Dedifferentiated amniotic fluid mesenchymal stem cell (primary cell): ENCODE measurements at regions not wholly inside any gene's neighbourhood (a gene's known extent, or its start where the extent isn't known, plus 50 kb on each side); places are given as distances from the start of the nearest gene placed in this dataset.
"Not testable (repeated sequence)": the region's sequence is repeated elsewhere in the genome, so short reads cannot be mapped to it uniquely, and the experiment has no call there.

Source experiments
- DNase-seq: peaks from one replicate; pipeline ENCODE4 v3.0.0-alpha.2; 2016; ENCODE audit errors: extremely low spot score

DNA sequence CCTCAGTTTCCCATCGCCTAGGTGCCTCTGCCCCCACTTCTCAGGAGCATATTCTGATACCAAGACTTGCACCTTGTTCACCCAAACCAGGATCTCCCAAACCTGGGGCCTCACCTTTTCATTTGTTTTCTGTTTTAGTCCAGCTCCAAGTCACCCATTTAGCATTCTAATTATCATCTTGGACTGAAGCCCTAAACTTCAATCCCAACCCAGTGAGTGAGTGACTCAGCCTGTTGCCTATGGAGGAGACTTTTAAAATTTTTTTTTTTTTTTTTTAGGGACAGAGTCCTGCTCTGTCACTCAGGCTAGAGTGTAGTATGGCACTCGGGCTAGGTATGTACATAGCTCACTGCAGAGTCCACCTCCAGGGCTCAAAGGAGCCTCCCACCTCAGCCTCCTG lies 378.9 kb upstream of the AUTS2 start:
- DNase-seq, result no peak

DNA sequence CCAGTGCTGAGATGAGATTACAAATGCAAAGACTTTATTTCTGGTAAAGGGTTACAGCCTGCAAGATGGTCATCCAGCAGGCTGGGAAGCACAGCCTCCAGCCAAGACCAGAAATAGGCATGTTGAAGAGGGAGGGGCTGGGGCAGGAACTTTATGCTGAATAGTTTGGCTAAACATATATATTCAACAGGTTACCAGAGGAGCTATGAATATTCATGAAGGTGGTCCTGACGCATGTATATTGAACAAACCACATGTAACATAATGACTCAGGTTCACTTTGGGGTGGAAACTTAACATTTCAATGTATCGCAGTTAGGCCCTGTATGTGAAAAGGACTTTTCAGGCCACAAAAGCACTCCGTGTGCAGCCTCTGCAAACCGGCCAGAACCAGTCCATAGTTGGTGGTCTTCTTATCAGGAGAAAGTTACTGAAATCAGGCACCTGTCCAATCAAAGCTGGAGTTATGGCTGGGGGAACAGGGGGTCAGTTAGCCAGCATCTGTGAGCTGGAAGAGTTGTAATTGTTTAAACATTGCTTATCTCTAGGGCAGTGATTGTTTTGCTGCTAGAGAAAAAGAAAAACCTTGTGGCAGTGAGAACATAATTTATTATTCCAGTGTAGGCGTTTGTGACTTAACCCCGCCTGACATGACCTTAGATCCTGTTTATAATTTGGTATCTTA lies 372.9 kb upstream of the AUTS2 start:
- no peak for DNase-seq

DNA sequence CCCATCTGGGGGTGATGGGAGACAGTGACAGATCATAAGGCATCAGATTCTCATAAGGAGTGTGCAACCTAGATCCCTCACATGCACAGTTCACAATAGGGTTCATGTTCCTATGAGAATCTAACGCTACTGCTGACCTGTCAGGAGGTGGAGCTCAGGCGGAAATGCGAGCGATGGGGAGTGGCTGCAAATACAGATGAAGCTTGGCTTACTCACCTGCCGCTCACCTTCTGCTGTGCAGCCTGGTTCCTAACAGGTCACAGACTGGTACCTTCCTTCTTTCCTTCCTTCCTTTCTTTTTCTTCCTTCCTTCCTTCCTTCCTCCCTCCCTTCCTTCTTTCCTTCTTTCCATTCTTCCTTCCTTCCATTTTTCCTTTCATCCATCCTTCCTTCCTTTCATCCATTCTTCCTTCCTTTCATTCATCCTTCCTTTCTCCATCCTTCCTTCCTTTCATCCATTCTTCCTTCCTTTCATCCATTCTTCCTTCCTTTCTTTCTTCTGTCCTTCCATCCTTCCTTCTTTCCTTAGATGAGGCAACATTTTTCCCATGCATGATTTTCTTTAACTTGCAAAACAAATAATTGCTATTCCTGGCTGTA lies 370.0 kb upstream of the AUTS2 start:
- no peak for DNase-seq

DNA sequence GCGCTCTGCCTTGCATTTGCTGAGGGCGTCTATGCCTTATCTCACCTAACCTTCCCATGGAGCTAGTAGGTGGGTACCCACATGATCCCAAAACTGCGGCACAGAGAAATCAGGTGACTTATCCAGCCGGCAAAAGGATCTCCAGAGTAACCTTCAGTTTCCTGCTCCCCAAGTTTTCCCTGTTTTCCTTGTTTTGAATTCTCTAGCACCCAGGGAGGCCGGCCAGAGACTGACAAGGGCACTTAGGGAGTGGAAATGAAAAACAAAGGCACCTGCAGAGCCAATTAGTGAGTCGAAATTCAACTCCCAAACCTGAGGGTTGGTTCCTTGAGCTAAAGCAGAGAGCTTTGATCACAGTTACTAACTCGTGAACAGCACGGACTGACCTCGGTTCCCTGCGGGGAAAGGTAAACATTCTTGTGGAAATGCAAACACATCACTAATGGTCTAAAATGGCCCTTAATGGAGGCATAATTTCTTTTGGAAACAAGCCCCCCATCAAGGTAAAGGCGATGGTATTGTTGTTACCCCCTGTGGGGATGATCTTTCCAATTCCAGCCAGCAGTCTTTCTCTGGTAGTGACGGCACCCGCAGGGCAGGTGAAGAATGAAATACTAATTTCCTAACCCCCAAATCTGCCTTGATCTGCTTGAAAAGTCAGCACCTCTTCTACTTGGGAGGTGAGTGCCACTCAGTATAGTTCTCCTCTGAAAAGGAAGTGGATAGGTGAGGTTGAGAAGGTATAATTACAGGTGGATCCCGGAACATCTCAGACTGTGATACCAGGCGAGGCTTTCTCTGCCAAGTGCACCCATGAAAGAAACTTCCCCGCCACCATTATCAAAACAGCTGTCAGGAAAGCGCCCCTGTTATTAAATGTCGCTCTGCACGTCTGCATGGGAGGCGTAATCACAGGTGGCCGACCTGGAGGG lies 365.6 kb upstream of the AUTS2 start:
- DNase-seq, result no peak

DNA sequence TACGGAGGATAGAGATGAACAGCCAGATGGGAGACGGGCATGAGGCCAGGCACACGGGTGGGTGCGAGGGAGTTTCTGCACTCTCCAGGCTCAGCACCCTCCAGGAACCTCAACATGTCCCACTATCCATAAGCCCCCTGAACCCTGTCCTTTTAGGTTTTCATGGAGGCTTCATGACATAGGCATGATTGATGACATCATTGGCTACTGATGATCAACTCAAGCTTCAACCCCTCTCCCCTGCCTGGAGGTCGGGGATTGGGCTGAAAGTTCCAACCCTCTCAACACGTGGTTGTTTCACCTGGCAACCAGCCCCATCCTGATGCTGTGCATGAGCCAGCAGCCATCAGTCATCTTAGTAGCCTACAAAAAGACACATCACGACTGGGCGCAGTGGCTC lies 360.7 kb upstream of the AUTS2 start:
- DNase-seq, result no peak

DNA sequence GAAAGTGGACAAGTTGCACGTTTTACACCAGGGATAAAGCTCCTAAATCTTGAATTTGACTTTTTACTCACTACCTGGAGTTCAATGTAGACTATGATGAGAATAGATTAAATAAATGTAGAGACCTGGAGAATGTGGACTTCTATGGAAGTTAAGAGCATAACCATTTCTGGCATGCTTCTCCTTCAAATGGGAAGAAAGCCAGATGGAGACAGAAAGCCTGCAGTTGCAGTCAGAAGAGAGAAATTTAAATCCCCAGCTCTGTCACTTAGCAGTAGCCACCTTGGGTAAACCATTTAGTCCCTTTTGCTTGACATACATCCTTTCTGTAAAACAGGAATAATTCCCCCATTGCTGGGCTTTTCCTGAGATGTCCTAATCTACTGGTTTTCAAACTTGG lies 355.3 kb upstream of the AUTS2 start:
- DNase-seq, result no peak

DNA sequence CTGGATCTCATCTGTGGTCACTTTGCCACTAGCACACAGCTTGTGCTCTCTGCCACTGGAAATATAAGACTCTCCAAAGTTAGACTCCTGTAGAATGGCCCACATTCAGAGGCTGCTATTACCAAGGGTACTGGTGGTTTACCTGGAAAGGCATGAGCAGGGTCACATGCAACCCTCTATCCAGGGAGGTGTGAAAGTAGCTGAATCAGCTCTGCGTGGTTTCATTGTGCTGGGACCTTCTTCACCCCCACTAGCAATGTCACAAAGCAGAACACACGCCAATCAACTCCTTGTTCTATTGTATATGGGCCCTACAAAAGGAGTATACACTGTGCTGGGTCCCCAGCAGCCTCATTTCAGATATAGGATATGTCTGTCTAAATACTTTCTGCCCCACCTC lies 353.6 kb upstream of the AUTS2 start:
- no peak for DNase-seq

DNA sequence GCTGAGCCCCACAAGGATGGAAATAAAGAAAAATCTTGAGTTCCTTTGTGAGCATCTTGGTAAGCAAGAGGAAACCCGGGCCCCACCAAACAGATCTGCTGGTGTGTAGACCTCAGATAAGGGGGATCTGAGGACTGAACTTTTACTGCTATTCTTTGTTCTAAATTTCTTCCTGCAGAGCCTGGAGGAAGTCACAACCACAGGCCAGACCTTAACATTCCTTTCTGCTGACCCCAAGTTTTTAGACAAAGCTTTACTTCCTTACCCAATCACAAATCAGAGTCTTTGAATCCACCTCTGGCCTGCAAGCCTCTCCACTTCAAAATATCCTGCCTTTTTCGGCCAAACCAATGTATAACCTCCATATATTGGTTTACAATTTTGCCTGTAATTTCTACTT lies 352.6 kb upstream of the AUTS2 start:
- DNase-seq, result no peak

DNA sequence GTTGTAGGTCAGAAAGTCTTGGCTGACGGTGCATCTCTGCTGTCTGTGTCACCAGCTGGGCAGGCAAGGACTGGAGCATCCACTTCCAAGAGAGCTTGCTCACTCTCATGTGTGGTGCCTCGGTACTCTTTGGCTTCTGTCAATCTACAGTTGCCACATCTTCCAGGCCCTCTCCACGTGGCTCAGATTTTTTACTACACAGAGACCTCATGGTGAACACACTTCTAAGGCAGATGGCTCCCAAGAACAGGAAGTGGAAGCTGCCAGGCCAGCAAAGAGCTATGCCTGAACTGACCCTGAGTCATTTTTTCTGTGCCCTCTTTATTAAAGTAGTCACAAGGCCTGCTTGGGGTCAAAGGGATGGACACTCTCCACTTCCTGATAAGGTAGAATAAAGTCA lies 351.5 kb upstream of the AUTS2 start:
- no peak for DNase-seq

DNA sequence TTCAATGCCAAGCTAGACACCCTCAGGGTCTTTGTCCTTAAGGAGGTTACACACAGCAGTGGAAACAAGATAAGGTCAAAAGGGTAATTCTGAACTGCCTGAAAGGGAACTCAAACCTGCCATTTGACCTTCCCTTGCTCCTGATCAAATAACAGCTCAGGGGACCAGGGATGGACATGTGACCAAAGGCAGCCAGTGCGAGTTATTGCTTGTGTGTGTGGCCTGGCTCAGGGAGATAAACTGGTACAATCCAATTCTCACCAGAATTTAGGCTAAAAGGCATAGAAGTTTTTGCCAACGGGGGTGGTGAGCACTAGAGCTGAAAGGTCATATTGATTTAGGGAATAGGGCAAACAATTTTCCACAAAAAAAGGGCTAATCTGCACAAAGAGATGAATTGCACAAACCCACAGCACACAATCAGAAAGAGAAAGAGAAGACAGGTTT lies 349.9 kb upstream of the AUTS2 start:
- DNase-seq, result not testable (repeated sequence)

DNA sequence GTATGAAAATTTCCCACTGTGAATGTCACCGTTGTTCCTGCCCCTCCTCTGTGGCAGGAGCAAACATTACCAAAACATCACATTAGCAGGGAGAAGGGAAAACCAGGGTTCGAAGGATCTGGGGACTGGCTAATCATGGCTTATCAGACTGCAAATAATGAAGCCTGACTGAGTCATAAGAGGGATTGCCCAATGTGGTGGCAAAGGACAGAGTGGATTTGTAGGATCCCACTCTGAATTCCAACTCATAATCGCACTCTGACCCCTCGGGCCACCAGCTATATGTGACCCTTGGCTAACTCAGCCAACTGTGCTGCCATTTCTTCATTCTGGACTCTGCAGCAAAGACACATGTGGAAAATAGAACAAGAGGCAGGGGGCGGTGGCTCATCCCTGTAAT lies 347.3 kb upstream of the AUTS2 start:
- no peak for DNase-seq

DNA sequence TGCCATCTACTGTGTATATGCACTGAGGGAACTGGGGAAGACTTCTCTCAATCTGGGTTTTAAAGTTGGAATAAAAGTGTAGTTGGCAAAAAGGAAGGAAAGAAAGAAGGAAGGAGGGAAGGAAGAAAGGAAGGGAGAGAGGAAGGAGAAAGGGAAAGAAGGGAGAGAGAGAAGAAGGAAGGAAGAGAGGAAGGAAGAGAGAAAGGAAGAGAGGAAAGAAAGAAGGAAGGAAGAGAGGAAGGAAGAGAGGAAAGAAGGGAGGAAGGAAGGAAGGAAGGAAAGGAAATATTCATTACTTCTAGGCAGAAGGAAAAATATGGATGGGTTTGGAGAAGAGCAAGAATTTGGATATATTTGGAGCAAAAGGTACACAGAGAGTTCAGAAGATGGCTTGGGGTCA lies 343.6 kb upstream of the AUTS2 start:
- no peak for DNase-seq

DNA sequence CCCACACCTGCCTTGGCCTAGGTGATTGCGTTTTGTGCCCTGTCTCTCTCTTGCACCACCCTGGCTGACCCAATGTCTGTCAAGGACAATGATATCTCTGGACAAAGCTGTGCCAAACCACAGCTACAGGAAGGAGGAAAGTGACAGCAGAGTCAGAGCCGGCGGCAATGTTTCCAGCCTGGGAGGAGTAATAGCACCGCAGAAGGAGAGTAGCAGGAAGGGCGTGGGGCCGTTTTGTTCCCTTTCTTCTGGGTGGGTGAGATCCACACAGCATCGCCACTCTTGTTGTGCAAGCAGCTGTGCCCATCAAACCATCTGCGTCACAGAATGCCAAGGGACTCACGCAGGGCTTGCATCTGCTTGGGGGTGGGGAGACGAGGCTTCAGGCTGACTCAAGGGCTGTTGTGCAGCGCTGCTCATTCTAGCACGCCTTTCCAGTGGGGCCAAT lies 341.6 kb upstream of the AUTS2 start:
- DNase-seq, result no peak

DNA sequence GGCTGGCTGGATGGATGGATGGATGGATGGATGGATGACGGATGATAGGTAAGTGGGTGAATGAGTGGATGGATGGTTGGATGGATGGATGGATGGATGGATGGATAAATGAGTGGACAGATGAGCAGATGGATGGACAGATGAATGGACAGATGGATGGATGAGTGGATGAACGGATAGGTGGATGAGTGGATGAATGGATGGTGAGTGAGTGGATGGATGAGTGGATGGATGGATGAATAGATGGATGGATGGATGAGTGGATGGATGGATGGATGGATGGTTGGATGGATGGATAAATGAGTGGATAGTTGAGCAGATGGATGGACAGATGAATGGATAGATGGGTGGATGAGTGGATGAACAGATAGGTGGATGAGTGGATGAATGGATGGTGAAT lies 340.7 kb upstream of the AUTS2 start:
- no peak for DNase-seq

DNA sequence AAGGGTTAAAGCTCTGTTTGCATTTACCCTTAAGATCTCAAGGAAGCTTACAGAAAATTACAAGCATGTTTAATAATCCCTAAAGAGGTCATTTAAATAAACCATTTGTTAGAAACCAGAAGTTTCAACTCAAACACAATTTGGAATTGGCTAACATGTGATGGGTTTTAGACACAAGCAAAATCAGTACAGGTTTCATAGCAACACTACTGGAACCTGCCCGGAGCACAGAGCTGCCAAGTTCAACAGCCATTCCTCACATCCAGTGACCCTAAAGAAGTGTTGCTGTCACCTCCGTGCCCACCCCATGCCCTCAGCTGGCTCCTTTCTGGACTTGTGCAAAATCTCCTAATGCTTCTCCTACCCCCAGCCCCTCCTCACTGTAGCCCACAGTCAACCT lies 338.8 kb upstream of the AUTS2 start:
- DNase-seq, result no peak

DNA sequence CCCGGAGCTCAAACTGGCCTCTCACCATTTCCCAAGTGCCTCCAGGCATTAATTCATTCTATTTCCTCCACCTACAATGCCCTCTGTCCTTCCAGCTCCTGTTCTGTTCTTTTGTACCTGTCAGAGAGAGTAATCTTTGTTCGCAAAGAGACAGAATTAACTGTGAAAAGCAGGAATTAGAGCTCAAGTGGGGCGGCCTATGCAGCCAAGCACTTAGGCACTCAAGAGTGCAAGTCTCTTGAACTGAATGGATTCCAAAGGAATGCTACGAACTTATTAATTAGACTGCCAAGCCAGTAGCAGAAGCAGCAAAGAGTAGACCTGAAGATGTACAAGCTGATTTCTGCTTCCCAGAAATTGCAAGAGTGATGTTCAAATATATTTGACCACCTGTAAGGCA lies 338.3 kb upstream of the AUTS2 start:
- DNase-seq, result no peak

DNA sequence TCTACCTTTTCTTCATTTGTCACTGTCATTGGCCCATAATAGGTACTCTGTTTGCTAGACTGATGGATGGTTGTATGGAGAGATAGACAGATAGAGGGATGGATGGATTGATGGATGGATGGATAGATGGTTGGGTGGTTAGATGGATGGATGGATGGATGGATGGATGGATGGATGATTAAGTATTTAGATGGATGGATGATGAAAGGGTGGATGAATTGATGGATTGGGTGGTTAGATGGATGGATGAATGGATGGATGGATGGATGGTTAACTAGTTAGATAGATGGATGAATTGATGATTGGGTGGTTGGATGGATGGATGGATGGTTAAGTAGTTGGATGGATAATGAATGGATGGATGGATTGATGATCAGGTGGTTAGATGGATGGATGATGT lies 334.7 kb upstream of the AUTS2 start:
- DNase-seq, result no peak

DNA sequence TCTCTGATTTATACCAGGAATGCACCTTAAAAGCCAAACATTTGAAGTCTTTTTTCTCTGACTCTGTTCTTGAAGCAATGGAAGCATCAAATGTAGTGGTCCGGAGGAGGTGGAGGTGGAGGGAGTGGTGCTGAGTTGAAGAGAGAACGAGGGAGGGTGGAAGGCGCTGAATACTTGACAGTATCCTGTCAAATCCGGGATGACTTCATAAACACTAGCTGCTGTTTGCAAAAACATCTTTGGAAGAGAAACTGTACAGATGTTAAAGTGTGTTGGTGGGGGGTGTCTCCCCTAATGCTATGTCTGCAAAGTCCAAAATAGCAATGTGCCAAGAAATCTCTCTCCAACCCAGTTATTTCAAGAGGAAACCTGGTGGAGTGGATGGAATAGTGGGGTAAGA lies 328.5 kb upstream of the AUTS2 start:
- DNase-seq, result no peak

DNA sequence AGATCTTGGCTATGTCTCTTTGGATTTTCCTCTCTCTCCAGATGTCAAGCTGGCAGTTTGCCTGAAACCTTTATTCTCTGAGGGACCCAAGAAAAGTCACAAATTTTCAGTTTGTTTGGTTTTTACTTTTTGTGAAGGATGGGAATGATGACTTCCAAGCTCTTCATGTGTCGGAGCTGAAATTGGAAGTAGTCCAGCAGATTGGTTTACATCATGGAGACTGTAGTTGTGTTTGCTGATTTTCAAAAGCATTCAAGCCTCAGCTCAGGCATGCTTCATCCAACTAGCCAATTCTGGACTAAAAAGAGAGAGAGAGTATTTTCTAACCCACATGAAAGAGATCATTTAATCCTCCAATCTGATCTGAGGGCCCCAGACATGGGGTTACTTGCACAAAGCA lies 326.2 kb upstream of the AUTS2 start:
- DNase-seq, result no peak

DNA sequence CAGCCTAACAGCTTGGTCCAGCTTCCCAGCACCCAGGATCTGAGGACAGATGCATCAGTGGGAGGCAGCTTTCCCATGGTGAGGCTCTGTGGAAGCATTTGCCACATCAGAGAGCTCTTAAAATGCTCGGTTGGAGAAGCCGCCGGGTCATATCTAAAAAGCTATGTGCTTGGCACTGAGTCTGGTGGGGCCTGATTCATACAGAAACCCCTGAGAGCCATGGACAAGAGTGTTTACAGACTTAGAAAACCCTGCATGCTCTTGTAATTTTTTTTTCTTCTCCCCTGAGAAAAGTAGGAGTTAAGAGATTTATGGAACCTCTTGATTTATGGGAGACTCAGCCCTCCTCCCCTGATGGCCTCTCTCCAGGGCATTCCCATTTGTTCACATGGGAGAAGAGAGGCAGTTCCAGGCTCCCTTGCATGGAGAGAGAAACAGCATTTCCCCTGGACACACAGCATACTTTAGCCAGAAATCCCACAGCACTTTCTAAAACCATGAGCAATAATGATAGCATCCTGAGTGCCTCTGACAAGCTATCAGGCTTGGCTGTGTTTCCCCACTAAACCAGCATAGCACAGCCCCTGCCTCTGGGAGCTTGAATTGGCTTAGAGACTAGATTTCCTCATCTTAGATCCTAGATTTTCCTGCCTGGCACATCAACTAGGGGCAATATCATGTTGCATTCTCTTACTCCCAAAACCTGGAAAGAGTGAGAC lies 322.1 kb upstream of the AUTS2 start:
- no peak for DNase-seq

DNA sequence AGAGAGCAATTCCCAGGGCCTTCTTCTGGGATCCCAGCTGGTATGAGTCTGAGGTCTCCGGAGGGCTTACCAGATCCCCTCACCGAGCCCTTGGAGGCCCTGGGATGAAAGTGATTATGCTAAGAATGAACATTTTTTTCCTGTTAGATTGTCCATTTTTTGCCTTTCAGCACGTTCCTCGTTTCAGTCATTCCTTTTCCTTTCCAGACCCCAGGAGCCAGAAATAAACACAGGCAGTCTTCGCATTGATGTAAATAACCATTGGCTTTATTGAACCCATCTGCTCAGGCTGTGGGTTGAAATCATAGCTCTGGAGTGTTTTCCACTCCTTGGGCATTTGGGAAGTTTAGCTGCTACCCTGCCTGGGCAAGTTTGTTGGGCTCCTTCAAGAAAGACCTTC lies 320.9 kb upstream of the AUTS2 start:
- DNase-seq, result no peak

DNA sequence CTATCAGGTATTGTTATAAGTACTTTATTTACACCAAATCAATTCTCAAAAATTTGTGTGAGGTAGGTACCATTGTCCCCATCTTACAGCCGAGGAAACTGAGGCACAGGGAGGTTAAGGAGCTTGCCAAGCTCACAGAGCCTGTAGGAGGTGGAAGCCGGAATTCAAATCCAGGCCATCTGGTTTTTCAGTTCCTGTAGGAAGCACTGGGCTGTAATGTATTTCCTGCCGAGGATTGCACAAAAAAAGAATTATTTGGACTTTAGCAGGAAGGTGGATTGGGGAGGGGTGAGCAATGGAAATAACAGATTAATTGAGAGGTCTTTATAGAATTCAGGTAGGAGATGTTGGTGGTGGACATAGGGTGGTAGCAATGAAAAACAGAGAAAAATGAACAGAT lies 315.3 kb upstream of the AUTS2 start:
- no peak for DNase-seq
